RPMI7951 (cell line): ENCODE measurements at regions not wholly inside any gene's neighbourhood (a gene's known extent, or its start where the extent isn't known, plus 50 kb on each side); places are given as distances from the start of the nearest gene placed in this dataset.
"Not testable (repeated sequence)": the region's sequence is repeated elsewhere in the genome, so short reads cannot be mapped to it uniquely, and the experiment has no call there.

Source experiments
- DNase-seq: peaks from one replicate; pipeline ENCODE4 v3.0.0-alpha.2; 2012; ENCODE audit warnings: low read depth

DNA sequence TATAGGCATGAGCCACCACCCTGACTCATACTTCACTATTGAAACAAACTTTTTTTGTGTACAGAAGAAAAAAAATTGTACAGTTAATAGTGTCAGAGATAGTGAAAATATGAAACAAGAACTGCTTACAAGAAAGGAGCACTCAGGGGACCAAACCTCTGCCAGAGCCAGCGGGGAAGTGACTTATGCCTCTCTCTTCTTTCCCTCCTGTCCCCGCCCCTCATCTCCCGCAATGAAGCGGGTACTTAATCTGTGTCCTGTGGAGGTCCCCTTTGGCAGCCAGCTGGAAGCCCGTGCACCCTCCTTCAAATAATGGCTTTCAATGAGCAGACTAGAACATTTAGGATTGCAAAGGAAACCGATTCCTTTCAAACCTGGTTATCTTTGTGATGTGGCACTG, 51.5 kb downstream of the PPIAL4A start:
- DNase-seq = not testable (repeated sequence)

DNA sequence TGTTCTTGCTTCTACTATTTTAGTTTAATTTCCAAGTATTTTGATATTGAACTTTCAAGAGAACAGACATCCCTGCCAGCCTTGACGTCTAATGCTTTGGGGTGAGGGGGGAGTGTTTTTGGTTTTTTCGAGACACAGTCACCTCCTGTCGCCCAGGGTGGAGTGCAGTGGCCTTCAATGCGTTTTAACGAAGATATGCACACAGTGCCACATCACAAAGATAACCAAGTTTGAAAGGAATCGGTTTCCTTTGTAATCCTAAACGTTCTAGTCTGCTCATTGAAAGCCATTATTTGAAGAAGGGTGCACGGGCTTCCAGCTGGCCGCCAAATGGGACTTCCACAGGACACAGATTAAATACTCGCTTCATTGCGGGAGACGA, 52.3 kb downstream of the PPIAL4A start:
- not testable (repeated sequence) for DNase-seq

DNA sequence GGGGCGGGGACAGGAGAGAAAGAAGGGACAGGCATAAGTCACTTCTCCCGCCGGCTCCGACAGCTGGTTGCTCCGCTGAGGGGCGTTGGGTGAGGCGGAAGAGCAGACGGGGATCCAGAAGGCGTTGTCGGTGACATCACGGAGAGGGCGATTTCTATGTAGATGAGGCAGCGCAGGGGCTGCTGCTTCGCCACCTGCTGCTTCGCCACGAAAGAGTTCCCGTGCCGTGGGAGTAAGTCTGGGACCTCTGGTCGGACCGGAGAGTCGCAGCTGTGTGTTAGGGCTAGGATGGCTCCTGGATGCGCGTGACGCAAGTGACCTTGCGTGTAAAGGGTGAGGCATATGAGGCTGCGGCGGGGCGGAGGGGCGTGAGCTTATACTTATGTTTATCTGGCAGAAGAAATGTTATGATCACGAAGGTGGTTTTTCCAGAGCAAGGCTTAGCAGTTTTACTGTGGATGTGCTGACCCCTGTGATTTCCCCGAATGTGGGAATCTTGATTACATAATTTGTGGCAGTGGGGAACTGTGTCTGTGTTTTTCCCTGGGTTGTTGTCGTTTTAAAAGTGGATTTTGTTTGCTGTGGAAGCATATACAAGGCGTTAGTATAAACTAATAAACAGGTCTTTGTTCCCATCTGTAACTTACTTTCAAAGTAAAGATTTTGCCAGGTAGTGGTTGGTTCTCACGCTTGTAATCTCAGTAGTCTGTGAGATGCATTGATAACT, 52.8 kb downstream of the PPIAL4A start:
- peak; percentile 86 for DNase-seq

DNA sequence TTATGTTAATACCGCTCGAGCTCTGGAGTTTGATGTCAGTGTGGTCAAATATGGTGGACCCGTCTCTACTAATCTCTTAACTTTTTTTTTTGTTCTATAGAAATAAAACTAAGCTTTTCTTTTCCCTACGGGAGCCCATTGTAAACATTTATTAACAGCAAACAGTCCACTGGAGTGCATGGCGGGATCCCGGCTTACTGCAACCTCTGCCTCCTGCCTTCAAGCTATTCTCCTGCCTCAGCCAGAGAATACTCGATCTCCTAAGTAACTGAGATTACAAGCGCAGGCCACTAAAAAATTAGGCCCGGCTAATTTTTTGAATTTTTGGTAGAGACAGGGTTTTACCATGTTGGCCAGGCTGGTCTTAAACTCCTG, 53.4 kb downstream of the PPIAL4A start:
- DNase-seq = not testable (repeated sequence)

DNA sequence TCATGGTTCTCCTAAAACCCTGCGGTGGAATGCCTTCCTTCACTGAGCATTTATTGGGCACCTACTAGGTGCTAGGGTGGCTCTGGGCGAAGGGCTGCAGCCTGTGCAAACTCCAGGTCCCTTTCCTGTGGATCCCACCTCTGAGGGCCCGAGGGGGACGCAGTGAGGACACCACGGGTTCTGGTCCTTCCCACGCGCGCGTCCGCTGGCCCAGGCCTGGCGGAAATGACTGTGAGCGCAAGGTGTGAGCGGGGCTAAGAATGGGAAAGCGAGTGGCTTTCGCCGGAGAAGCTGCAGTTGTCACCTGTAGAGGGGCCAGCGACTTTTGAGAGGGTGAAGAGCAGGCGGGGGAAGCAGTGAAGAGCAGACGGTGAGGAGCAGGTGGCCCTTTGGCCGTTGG, 55.1 kb downstream of the PPIAL4A start:
- DNase-seq = not testable (repeated sequence)

DNA sequence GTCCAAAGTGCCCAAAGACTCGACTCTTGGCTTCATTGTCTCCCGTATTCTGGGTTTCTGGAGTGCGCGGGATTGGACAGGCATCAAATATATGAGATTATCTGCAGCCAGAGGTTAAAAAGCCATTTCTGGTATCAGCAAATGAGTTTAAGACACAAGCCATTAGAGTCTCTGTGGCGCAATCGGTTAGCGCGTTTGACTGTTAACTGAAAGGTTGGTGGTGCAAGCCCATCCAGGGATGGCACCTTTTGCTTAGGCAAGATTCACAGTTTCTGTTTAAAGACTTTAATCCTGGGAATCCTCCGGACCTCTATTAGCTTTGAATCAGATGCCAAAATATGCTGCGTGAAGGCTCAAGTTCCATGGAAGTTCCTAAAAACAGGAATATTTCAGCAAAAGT, 55.6 kb downstream of the PPIAL4A start:
- DNase-seq = not testable (repeated sequence)

DNA sequence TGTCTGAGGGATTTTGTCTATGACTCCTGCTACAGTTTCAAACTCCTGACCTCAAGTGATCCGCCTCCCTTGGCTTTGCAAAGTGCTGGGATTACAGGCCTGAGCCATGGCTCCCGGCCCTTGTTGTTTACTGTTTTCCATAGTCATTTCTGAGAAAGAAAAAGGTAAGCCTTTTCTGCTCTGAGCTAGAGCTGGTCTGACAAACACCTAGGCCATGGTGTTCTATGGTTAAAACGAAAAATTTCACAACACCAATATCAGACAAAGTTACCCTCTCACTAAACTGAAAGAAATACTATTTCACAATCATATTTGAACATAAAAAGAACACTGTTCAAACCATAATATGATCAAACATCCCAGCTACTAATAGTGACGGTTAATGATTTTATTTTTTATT, 57.5 kb downstream of the PPIAL4A start:
- not testable (repeated sequence) for DNase-seq

DNA sequence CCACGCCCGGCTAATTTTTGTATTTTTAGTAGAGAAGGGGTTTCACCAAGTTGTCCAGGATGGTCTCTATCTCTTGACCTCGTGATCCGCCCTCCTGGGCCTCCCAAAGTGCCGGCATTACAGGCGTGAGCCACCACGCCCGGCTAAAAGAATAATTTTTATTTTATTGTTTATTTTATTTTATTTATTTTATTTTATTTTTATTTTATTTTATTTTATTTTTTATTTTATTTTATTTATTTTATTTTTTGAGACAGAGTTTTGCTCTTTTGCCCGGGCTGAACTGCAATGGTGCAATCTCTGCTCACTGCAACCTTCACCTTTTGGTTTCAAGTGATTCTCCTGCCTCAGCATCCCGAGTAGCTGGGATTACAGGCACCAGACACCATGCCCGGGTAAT, 60.2 kb downstream of the PPIAL4A start:
- not testable (repeated sequence) for DNase-seq

DNA sequence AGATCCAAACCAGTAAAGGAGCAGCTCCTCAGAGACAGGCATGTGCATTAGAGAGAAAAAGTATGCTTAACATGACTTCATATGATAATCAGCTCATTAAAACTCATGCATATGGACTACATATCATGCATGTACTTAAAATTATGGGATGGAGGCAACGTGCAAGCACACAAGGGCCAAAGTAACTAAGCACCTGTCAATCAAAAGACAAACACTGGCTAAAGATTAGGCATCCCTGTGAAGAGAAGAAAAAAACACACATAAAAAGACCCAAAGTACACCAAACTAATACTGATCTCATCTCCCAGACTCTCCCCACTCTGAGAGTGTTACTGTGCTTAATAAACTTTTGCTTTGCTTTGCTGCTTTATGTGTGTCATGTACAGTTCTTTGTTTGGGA, 61.1 kb downstream of the PPIAL4A start:
- DNase-seq = not testable (repeated sequence)

DNA sequence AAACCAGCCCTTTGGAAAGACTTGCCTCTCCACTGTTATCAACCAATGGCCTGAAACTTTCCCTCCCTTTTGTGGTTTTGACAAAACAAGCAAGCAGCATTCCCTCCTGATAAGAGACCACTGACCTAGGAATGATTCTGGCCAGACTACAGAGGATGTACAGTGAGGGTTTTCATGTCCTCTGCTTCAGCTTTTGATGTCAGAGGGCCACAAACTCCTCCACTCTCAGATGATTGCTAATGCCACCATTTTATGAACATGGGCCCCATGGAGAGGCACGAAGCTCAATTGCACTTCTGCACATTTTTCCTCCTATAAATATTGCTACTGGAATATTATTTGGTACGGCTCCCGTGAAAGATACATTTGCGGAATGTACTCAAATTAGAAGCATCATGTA, 61.5 kb downstream of the PPIAL4A start:
- DNase-seq = peak; percentile 13

DNA sequence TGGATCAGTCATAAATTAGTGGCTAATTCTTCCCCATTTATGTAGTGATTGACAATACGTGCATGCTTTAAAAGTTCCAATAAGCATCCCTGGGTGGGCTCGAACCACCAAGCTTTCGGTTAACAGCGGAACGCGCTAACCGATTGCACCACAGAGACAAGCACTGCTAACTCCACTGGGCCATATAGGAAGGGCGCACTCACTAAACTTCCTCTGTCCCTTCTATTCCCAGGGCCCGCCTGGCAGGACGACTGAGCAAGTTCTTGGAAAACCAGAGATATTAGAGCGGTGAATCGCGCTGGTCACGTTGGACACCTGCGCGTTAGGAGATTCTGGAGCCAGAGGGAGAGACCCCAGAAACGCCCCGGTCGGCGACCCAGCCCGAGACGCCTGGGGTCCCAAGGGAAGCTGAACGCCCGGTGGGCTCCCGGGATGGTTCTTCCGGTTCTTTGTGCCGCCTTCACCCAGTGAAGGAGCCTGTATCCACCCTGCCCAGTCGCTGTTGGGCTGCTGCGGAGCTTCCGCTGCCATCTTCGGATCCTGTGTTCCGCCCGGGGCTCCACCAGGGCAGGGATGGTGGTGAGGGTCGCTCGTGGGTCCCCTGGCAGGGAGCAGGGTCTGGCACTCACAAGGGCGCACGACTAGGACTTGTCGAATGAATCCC, 62.8 kb downstream of the PPIAL4A start:
- DNase-seq = not testable (repeated sequence)

DNA sequence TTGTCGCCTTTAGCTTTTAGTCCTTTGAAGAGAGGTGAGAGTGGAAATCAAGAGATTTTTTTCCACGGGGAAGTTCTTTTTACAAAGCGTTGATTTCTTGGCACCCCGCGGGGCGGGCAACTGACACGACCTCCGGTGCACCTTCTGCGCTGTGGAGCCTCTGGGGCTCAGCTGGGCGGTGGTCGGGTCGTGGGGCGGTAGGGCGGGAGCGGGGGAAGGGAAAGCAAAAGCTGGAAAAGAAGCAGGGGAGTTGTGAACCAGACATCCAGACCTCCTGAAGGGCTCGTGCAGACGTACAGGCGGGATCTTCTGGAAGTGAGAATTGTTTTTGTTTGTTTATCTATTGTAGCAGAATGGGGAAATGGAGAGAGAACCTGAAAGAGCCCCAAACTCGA, 63.3 kb downstream of the PPIAL4A start:
- not testable (repeated sequence) for DNase-seq

DNA sequence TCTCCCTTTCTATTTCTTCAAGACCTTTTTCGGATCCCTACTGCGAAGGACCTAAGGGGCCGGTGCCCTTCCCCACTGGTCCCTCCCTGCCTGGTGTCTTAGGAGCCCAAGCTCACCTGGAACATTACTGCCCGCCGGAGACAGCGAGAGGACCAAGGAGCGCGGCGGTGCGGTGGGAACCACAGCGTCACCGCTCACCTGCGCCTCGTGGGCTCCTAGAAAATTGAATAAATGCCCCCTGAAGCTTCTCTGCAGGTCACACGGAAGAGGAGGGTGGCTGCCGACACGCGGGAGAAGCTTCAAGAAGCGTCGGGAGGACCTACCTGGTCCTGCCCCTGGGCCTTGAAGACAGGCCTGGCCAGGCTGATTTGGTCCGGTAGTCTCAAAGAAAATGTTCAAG, 65.2 kb downstream of the PPIAL4A start:
- no peak for DNase-seq

DNA sequence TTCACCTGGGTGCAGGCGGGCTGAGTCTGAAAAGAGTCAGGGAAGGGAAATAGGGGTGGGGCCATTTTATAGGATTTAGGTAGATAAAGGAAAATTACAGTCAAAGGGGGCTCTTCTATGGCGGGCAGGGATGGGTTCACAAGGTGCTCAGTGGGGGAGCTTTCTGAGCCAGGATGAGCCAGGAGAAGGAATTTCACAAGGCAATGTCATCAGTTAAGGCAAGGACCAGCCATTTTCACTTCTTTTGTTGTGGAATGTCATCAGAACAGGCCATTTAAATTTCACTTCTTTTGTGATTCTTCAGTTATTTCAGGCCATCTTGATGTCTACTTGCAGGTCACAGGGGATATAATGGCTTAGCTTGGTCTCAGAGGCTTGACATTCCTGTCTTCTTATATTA, 66.4 kb downstream of the PPIAL4A start:
- DNase-seq = not testable (repeated sequence)

DNA sequence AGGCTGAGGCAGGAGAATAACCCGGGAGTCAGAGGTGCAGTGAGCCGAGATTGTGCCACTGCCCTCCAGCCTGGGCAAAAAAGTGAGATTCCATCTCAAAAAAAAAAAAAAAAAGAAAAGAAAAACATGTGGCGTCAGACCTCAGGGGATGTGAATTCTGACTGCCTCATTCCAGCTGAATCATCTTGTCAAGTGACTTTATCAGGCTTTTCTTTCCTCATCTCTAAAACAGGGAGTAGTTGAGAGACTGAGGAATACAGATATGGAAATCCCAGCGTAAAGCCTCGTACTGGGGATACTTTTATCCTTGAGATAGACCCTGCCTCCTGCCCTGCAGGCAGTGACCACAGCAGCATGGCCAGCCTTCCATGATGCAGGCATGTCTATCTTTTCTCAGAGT, 76.4 kb downstream of the PPIAL4A start:
- DNase-seq = peak; percentile 11

DNA sequence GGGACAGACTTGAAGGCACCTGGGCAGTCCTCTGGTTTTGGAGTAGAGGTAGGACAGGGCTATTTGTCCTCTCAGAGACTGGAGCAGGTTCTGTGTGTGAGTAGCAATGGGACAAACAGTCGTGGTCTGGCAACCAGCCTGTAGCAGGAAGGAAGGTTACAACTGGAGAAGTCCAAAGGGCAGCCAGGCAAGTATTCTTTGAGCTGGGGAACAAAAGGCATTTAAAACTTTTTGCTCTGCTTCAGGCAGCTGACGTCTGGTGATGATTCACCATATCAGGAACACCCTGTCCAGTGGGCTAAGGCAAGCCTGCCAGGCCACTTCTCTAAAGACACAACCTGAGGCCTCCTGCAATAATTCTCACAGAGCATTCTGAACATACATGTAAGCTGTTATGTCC, 83.3 kb downstream of the PPIAL4A start:
- peak; percentile 70 for DNase-seq

DNA sequence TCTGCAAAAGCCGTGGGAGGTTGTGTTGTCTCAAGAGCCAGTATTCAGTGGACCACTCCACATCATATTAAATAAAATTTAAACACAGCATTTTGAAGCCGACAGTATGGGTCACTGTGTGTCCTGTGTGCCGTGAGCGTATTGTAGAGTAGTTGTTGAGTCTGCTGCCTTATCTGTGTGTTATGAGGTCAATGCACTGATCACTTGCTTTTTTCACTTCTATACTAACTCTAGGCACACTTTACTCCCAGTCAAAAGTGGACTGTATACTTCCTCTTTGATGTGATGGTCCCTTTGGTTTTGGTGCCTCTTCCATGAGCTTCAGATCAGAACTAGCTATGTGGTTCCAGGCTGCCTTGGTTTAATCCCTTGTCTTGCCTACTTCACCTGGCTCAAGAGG, 84.3 kb downstream of the PPIAL4A start:
- not testable (repeated sequence) for DNase-seq

DNA sequence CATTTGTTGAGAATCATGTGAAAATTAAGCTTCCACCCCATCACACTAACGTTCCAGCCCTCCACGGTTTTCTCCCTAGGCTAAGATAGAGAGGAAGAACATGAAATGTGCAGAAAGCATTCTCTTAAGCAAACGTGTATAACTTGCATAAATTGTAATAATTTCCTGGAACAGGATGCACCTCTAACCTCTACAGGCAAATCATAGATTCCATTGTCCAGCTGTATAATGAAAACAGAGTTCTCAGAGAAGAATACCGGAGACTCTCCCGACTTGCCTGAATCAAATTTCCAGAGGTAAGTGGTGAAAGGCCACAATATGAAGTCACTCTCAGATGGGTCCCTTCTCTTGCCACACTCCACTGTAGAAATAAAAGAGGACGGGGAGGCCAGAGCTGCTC, 87.7 kb downstream of the PPIAL4A start:
- DNase-seq = not testable (repeated sequence)

DNA sequence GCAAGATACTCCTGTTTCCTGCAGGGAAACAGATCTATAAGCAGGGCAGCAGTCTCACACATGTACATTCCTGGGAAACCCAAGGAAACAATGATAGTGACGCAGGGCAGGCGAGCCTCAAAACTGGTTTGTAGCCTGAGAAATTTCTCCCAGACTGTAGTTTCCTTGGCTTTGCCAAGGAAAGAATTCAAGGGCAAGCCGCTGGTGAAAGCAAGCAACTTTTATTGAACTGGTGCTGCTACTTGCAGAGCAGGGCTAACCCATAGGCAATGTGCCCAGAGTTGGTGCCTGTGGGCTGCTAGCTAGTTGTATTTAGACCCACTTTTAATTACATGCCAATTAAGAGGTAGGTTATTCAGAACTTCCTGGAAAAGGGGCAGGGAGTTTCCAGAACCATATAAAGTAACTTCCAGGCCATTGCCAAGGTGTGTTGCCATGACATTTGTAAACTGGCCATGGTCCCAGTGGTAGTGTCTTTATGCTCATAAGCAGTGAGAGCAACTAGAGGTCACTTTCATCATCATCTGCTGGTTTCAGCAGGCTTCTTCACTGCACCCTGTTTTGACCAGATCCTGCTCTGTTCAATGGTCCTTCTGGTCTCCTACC, 92.0 kb downstream of the PPIAL4A start:
- DNase-seq = not testable (repeated sequence)

DNA sequence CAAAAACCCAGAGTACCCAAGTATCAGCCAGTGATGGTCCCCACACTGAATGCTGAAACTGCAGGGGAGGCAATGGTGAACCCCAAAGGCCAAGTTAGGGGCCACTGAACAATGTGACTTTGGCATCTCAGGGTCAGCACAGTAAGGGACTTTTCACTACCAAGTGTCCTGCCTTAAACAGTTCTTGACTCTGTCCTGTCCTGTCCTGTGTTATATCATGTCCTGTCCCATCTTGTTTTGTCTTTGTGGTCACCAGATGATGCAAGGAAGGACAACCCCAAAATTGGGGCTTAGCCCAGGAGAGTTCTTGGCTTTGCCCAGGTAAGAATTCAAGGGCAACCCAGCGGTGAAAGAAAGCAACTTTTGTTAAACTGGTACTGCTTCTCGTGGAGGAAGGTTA, 105.0 kb downstream of the PPIAL4A start:
- not testable (repeated sequence) for DNase-seq

DNA sequence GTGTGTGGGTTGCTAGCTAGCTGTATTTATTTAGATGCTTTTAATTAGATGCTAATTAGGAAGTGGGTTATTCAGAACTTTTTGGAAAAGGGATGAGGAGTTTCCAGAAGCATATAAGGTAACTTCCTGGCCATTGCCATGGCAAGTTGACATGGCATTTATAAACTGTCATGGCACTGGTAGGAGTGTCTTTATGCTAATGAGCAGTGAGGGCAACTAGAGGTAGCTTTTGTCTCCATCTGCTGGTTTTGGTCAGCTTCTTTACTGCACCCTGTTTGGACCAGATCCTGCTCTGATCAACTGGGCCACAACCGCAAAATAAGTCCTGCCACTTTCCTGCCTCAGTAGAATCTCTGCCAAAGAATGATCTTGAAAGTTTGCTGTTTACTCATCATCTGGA, 105.5 kb downstream of the PPIAL4A start:
- peak; percentile 18 for DNase-seq

DNA sequence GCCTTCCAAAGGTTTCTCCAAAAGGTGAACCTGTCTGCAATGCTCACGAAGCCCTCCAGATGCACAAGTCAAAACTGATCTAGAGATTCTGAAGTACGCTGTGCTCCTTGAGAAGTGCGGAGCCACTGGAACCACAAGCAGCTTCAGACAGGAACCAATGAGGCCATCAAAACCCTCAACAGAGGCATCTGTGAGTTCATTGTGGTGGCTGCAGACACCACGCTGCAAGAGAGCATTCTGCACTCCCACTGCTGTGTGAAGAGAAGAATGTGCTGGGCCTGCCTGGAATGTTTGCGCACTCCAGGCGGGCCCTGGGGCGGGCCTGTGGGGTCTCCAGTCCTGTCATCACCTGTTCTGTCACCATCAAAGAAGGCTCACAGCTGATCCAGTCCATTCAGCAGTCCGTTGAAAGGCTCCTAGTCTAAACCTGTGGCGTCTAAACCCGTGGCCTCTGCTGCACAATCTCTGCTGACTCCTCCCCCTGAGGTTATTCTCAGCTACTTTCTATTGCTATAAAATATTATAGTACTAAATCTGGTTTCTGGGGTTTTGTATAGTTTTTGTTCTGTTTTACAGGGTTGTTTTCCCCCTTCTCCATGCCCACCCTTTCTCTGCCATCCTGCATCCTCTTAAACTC, 111.6 kb downstream of the PPIAL4A start:
- not testable (repeated sequence) for DNase-seq

DNA sequence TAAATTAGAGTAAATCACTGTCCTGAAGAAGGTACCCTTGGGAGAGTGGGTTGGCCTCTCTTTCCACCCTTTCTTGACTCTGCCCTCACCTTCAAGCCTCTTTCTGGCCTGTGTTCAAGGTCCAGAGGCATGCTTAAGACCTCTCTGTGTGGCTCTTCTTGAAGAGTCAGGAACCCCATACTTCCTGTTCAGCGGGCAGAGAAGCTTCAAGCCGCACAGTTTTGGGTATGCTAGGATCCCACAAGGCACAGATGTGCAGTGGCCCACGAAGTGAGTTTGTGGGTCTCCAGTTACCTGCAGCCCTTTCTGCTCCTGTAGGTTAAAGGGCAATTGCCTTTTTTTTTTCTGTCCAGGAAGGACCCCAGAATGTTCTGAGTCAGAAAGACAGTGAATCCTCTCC, 113.7 kb downstream of the PPIAL4A start:
- DNase-seq = not testable (repeated sequence)
